ENCODE measurements at regions not wholly inside any gene's neighbourhood (a gene's known extent, or its start where the extent isn't known, plus 50 kb on each side); places are given as distances from the start of the nearest gene placed in this dataset.
"Not testable (repeated sequence)": the region's sequence is repeated elsewhere in the genome, so short reads cannot be mapped to it uniquely, and the experiment has no call there.

DNA sequence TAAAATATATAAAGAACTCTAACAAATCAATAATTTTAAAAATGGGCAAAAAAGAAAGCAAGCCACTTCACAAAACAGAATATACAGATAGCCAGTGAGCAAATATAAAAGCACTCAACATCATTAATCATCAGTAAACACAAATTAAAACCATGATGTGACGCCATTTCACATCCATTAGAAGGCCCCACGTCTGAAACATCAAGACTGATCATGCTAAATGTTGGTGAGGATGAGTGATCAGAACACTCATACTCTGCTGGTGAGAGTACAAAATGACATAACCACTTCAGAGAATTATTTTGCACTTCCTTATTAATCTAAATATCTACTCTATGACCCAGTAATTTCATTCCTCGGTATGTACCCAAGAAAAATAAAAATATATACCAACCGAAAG is 512.2 kb upstream of the NR5A2 start:
- H3K27me3 ChIP-seq: no peaks in the 10 kb centered on the region

DNA sequence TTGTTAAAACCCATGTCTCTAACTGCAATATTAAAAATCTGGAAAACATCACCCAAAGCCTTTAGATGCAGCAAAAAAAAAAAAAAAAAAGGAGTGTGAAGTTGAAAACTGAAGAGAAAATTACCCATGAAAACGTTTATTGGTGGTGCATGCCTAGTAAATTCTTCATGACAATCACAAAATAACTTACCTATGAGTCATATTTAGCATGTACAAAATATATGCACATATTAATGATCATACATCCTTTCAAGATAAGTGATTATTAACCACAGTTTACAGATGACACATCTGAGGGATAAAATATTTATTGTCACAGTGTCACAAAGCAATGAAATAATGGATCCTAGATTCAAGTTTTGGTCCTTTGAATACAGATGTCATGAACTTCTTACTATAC is 505.2 kb upstream of the NR5A2 start:
- WGBS: 10% methylated on average over 1 of the region's 1 CpG
- no peak for DNase-seq (ENCODE audit: low spot score in 2 of 2)
- Histone ChIP-seq H3K4me1 (no peaks in the 10 kb centered on the region), H3K27me3 (no peaks in the 10 kb centered on the region), H3K27ac (no peak overlapping the region), H3K9me3 (no peaks in the 10 kb centered on the region), H3K4me3 (no peak overlapping the region), H3K36me3 (no peaks in the 10 kb centered on the region)
- TF ChIP-seq POLR2AphosphoS5 (IDR thresholded peaks at IDR 0.05): no peak
- TF ChIP-seq POLR2A (IDR thresholded peaks at IDR 0.05): no peak
- TF ChIP-seq EP300 (IDR thresholded peaks at IDR 0.05): no peak
- TF ChIP-seq, protein P1, sequence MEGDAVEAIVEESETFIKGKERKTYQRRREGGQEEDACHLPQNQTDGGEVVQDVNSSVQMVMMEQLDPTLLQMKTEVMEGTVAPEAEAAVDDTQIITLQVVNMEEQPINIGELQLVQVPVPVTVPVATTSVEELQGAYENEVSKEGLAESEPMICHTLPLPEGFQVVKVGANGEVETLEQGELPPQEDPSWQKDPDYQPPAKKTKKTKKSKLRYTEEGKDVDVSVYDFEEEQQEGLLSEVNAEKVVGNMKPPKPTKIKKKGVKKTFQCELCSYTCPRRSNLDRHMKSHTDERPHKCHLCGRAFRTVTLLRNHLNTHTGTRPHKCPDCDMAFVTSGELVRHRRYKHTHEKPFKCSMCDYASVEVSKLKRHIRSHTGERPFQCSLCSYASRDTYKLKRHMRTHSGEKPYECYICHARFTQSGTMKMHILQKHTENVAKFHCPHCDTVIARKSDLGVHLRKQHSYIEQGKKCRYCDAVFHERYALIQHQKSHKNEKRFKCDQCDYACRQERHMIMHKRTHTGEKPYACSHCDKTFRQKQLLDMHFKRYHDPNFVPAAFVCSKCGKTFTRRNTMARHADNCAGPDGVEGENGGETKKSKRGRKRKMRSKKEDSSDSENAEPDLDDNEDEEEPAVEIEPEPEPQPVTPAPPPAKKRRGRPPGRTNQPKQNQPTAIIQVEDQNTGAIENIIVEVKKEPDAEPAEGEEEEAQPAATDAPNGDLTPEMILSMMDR (IDR thresholded peaks at IDR 0.05): no peak

More for the DNA sequence above, 512.2 kb upstream of the NR5A2 start:
- Histone ChIP-seq H3K4me1 (no peaks in the 10 kb centered on the region), H3K27ac (no peak overlapping the region), H3K9me3 (no peaks in the 10 kb centered on the region), H3K36me3 (no peaks in the 10 kb centered on the region), H3K4me3 (no peak overlapping the region)
- DNase-seq (ENCODE audit: low spot score in 2 of 2): no peak
- 94% methylated on average over 4 of the region's 4 CpGs for WGBS
- TF ChIP-seq POLR2AphosphoS5 (IDR thresholded peaks at IDR 0.05): no peak

DNA sequence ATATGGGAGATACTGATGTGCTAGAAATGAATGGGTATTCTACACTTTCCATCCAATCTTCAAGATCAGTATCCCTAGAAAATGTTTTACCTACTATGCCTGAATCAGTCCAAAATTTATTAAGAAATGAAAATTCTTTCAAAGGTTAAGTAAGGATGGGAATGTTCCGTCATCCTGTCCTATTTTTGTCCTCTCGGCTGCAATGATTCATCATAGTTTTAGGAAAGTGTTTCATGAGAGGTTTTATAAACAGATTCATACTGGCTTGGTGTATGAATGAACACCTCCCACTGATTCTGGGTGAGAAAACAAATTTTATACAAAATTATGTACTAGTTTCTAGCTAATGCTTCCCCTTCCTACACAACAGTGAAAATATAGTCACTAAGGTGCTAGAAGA is 504.6 kb upstream of the NR5A2 start:
- no peak for DNase-seq (ENCODE audit: low spot score in 2 of 2)
- Histone ChIP-seq H3K9me3 (no peaks in the 10 kb centered on the region), H3K27ac (no peak overlapping the region), H3K4me3 (no peak overlapping the region), H3K36me3 (no peaks in the 10 kb centered on the region), H3K4me1 (no peaks in the 10 kb centered on the region), H3K27me3 (no peaks in the 10 kb centered on the region)
- no peak for TF ChIP-seq POLR2A (IDR thresholded peaks at IDR 0.05)
- TF ChIP-seq, protein P1 (IDR thresholded peaks at IDR 0.05): no peak
- TF ChIP-seq POLR2AphosphoS5 (IDR thresholded peaks at IDR 0.05): no peak
- TF ChIP-seq EP300 (IDR thresholded peaks at IDR 0.05): no peak
- 53% methylated on average over 2 of the region's 2 CpGs for WGBS

DNA sequence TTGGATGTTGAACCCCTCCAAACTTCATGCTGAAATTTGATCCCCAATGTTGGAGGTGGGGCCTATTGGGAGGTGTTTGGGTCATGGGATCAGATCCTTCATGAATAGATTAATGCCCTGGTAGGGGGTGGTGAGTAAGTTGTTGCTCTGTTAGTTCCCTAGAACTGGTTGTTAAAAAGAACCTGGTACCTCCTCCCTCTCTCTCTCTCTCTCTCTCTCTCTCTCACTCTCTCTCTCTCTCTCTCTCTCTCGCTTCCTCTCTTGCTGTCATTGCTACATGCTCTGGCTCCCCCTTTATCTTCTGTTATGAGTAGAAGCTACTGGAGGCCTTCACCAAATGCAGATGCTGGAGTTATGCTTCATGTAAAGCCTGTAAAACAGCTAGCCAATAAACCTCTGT is 498.2 kb upstream of the NR5A2 start:
- Histone ChIP-seq H3K36me3 (no peaks in the 10 kb centered on the region), H3K4me1 (no peaks in the 10 kb centered on the region), H3K27me3 (no peaks in the 10 kb centered on the region), H3K9me3 (peaks cover 9% of the 10 kb centered on the region), H3K27ac (no peak overlapping the region), H3K4me3 (no peak overlapping the region)
- DNase-seq (ENCODE audit: low spot score in 2 of 2): no peak
- 70% methylated on average over 1 of the region's 1 CpG for WGBS
- TF ChIP-seq EP300 (IDR thresholded peaks at IDR 0.05) (no peak), POLR2AphosphoS5 (IDR thresholded peaks at IDR 0.05) (no peak), POLR2A (IDR thresholded peaks at IDR 0.05) (no peak)

DNA sequence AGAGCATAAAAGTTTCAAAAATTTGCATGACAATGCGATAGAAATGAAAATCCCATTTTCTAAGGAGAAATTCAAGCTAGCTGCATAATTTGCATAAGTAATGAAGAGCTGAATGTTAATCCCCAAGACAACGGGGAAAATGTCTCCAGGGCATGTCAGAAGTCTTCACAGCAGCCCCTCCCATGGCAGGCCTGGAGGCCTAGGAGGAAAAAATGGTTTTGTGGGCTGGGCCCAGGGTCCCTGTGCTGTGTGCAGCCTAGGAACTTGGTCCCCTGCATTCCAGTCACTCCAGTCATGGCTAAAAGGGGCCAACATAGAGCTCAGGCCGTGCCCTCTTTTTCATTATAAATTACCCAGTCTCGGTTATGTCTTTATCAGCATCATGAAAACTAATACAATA is 494.1 kb upstream of the NR5A2 start:
- not testable (repeated sequence) for H3K27ac ChIP-seq

DNA sequence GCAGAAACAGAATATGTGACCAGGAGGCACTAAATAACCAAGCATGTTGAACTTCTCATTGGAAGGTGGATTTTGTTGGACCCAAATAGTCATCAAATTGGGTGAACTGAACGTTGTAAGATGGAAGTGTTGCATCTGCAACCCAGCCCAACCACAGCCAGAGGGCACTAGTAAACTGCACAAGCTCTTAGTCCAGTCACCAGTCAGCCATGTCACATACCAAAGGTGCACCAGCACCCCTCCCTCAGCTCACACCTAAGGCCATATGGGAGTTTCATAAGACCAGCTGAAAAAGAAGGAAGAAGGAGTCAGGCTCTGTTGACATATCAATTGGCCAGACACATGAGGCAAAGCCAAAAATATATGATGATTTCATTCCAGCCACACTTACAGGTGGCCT is 481.7 kb upstream of the NR5A2 start:
- TF ChIP-seq, protein P1 (IDR thresholded peaks at IDR 0.05): no peak
- TF ChIP-seq EP300 (IDR thresholded peaks at IDR 0.05) (no peak), POLR2AphosphoS5 (IDR thresholded peaks at IDR 0.05) (no peak), POLR2A (IDR thresholded peaks at IDR 0.05) (no peak)
- H3K27me3 ChIP-seq: no peaks in the 10 kb centered on the region
- H3K4me1 ChIP-seq: no peaks in the 10 kb centered on the region
- H3K4me3 ChIP-seq: no peak overlapping the region
- WGBS: 57% methylated on average over 1 of the region's 1 CpG
- no peaks in the 10 kb centered on the region for H3K36me3 ChIP-seq
- no peak for DNase-seq (ENCODE audit: low spot score in 2 of 2)
- no peaks in the 10 kb centered on the region for H3K9me3 ChIP-seq
- no peak overlapping the region for H3K27ac ChIP-seq

More for the DNA sequence above, 494.1 kb upstream of the NR5A2 start:
- H3K27me3 ChIP-seq; DNase-seq (ENCODE audit: low spot score in 2 of 2); H3K36me3 ChIP-seq; H3K4me3 ChIP-seq; H3K4me1 ChIP-seq: not testable (repeated sequence)
- WGBS: 70% methylated on average over 4 of the region's 4 CpGs
- H3K9me3 ChIP-seq: peaks cover 26% of the 10 kb centered on the region

DNA sequence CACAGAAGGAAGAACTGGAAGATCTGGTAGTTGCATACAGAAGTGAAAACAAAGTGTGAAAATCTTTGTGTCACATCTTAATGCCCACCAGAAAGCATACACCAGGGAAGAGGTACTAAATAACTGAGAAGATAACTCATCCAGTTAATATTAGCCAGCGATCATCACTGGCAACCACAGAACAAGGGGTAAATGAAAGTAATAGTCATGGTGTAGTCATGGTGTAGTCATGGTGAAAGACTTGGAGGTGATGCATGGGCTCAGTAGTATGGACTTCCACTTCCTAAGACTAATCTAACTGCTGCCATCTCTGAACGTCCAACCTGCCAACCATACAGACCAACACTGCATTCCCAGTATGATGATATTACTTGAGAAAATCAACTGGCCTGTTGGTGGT is 481.2 kb upstream of the NR5A2 start:
- H3K27me3 ChIP-seq: no peaks in the 10 kb centered on the region
- H3K36me3 ChIP-seq: no peaks in the 10 kb centered on the region
- no peaks in the 10 kb centered on the region for H3K4me1 ChIP-seq
- WGBS: 78% methylated on average over 2 of the region's 2 CpGs
- H3K9me3 ChIP-seq: no peaks in the 10 kb centered on the region
- no peak for DNase-seq (ENCODE audit: low spot score in 2 of 2)
- H3K27ac ChIP-seq: no peak overlapping the region
- H3K4me3 ChIP-seq: no peak overlapping the region
- TF ChIP-seq, protein P1 (IDR thresholded peaks at IDR 0.05): no peak
- TF ChIP-seq POLR2A (IDR thresholded peaks at IDR 0.05) (no peak), EP300 (IDR thresholded peaks at IDR 0.05) (no peak), POLR2AphosphoS5 (IDR thresholded peaks at IDR 0.05) (no peak)

Data from suprapubic skin (tissue), 4 donors.